Neuronal stem cell (in vitro differentiated cells): ENCODE measurements at regions not wholly inside any gene's neighbourhood (a gene's known extent, or its start where the extent isn't known, plus 50 kb on each side); places are given as distances from the start of the nearest gene placed in this dataset.

Source experiments
- DNase-seq: peaks from one replicate; pipeline ENCODE4 v3.0.0-alpha.2; 2013; ENCODE audit warnings: low spot score
- H2AFZ ChIP-seq: one replicate; pipeline ENCODE4 v1.6.1; 2013; ENCODE audit warnings: mild to moderate bottlenecking, low read length, inconsistent platforms
- H2AK5ac ChIP-seq: 2 replicates; pipeline ENCODE4 v1.6.1; 2013; ENCODE audit warnings: low read depth, mild to moderate bottlenecking, inconsistent platforms, low read length, moderate library complexity, mixed read lengths
- H2BK120ac ChIP-seq: 2 replicates; pipeline ENCODE4 v1.6.1; 2013; ENCODE audit warnings: low read depth, mild to moderate bottlenecking, inconsistent platforms, low read length, moderate library complexity, mixed read lengths
- H2BK12ac ChIP-seq: one replicate; pipeline ENCODE4 v1.6.1; 2013; ENCODE audit warnings: low read length, inconsistent platforms
- H2BK15ac ChIP-seq: 2 replicates; pipeline ENCODE4 v1.6.1; 2013; ENCODE audit warnings: mild to moderate bottlenecking, low read length, inconsistent platforms, mixed read lengths
- H2BK5ac ChIP-seq: one replicate; pipeline ENCODE4 v1.6.1; 2013; ENCODE audit warnings: inconsistent platforms, mild to moderate bottlenecking, low read length, moderate library complexity
- H3K14ac ChIP-seq: one replicate; pipeline ENCODE4 v1.6.1; 2013; ENCODE audit warnings: low read length, inconsistent platforms
- H3K18ac ChIP-seq: 2 replicates; pipeline ENCODE4 v1.6.1; 2013; ENCODE audit warnings: low read length, inconsistent platforms
- H3K23ac ChIP-seq: 2 replicates; pipeline ENCODE4 v1.6.1; 2013; ENCODE audit warnings: low read depth, mild to moderate bottlenecking, mixed read lengths, low read length, inconsistent platforms; ENCODE audit not compliant: poor library complexity
- H3K27ac ChIP-seq: replicated peaks from 3 replicates; pipeline ENCODE4 v1.5.1; 2013; ENCODE audit warnings: low read length, inconsistent platforms
- H3K27me3 ChIP-seq, 3 experiments: 2 replicates each; pipeline ENCODE4 v1.6.1; 2013; ENCODE audit warnings: low read length in 3 of 3, mild to moderate bottlenecking in 2 of 3, inconsistent platforms in 1 of 3, low read depth in 1 of 3, mixed read lengths in 1 of 3, moderate library complexity in 1 of 3; ENCODE audit not compliant: control insufficient read depth in 3 of 3, insufficient read depth in 3 of 3
- H3K36me3 ChIP-seq, 2 donors: replicated peaks in 1 of 2; 2 replicates each; pipeline ENCODE4 v1.6.1; 2013; ENCODE audit warnings: low read length in 2 of 2; ENCODE audit not compliant: control insufficient read depth in 2 of 2, insufficient read depth in 2 of 2
- H3K4ac ChIP-seq: 2 replicates; pipeline ENCODE4 v1.6.1; 2013; ENCODE audit warnings: inconsistent platforms, mild to moderate bottlenecking, low read length, moderate library complexity
- H3K4me1 ChIP-seq, 2 donors: 1 replicate in 1 of 2; 2 replicates in 1 of 2; pipeline ENCODE4 v1.6.1; 2013; ENCODE audit warnings: low read length in 2 of 2, low read depth in 1 of 2; ENCODE audit not compliant: control insufficient read depth in 2 of 2, insufficient read depth in 1 of 2
- H3K4me2 ChIP-seq: one replicate; pipeline ENCODE4 v1.6.1; 2013; ENCODE audit warnings: mild to moderate bottlenecking, low read length, inconsistent platforms; ENCODE audit not compliant: insufficient read depth, poor library complexity, severe bottlenecking
- H3K4me3 ChIP-seq, 2 donors: 2 replicates each; pipeline ENCODE4 v1.5.1; 2013; ENCODE audit warnings: low read length in 2 of 2, mild to moderate bottlenecking in 2 of 2, inconsistent platforms in 1 of 2, moderate library complexity in 1 of 2
- H3K79me1 ChIP-seq: one replicate; pipeline ENCODE4 v1.6.1; 2013; ENCODE audit warnings: low read depth, mild to moderate bottlenecking, inconsistent platforms, low read length, moderate library complexity
- H3K9ac ChIP-seq: one replicate; pipeline ENCODE4 v1.6.1; 2013; ENCODE audit warnings: mild to moderate bottlenecking, low read depth, low read length, inconsistent platforms; ENCODE audit not compliant: poor library complexity
- H3K9me3 ChIP-seq, 2 donors: replicated peaks in 1 of 2; 2 replicates each; pipeline versions ENCODE3 to v1.6.1; 2013; ENCODE audit warnings: low read length in 2 of 2, mild to moderate bottlenecking in 2 of 2, inconsistent platforms in 1 of 2, low read depth in 1 of 2, mixed read lengths in 1 of 2, moderate library complexity in 1 of 2; ENCODE audit not compliant: control insufficient read depth in 2 of 2, insufficient read depth in 1 of 2
- H4K8ac ChIP-seq: one replicate; pipeline ENCODE4 v1.6.1; 2013; ENCODE audit warnings: low read depth, mild to moderate bottlenecking, inconsistent platforms, low read length, moderate library complexity
- H4K91ac ChIP-seq: one replicate; pipeline ENCODE4 v1.6.1; 2013; ENCODE audit warnings: low read length, low read depth, mild to moderate bottlenecking, inconsistent platforms; ENCODE audit not compliant: poor library complexity
- WGBS, 2 donors: extraction: QIAGEN DNeasy Blood & Tissue Kit; methylation state at CpG; one replicate each; pipeline ENCODE4 v1.1.7; 2013; ENCODE audit warnings: missing lambda C conversion rate in 2 of 2, mixed read lengths in 1 of 2; ENCODE audit not compliant: insufficient read length in 2 of 2, insufficient replicate concordance in 1 of 2; ENCODE audit errors: extremely low coverage in 2 of 2; 5-methylcytosine and 5-hydroxymethylcytosine counted together

DNA sequence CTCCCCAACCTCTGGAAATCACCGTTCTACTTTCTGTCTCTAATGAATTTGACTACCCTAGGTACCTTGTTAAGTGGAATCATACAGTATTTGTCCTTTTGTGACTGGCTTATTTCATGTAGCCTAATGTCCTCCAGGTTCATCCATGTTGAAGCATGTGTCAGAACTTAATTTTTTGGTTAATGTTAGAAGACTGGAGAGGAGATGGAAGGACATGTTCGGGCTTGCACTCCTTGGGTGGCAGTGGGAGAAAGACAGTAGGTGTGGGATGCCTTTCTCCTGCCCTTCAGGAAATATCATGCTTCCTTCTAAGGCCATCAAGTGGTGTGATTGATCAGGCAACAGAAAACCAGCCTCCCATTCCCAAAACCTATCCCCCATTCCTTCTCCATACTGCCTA, 61.1 kb upstream of the RNF144B start:
- Histone ChIP-seq H3K4me2 (no peak overlapping the region), H2BK15ac (no peak overlapping the region), H3K23ac (no peak overlapping the region)

DNA sequence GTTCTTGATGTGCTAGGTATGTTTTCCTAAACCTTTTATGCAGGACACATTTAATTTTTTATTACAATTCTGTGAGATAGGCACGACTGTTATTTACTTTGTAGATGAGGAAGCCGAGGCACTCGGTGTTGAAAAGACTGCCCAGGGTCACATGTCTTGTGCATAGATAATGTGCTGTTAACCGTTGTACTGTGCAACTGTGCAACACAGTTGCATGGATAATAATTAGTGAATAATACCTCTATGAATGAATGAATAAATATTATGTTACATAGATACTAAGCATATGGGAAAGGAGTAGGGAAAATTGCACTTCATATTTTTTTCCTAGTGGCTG, 60.3 kb upstream of the DEK start:
- no peaks in the 10 kb centered on the region for H3K79me1 ChIP-seq
- no peak overlapping the region for H3K4ac ChIP-seq
- no peaks in the 10 kb centered on the region for H3K9me3 ChIP-seq
- H4K8ac ChIP-seq = no peak overlapping the region
- H3K4me2 ChIP-seq = no peak overlapping the region
- no CpG with 5 or more reads among the region's 4 CpGs for WGBS, 2 donors
- H2AFZ ChIP-seq = no peak overlapping the region
- DNase-seq = no peak
- no peak overlapping the region for H3K14ac ChIP-seq
- no peak overlapping the region for H2BK12ac ChIP-seq
- H2AK5ac ChIP-seq = no peak overlapping the region
- H3K18ac ChIP-seq = no peak overlapping the region
- no peak overlapping the region for H4K91ac ChIP-seq
- no peaks in the 10 kb centered on the region for H3K4me1 ChIP-seq
- H2BK15ac ChIP-seq = no peak overlapping the region
- no peaks in the 10 kb centered on the region for H3K36me3 ChIP-seq
- no peak overlapping the region for H3K27ac ChIP-seq
- H3K4me3 ChIP-seq = no peak overlapping the region
- no peak overlapping the region for H3K9ac ChIP-seq
- H3K27me3 ChIP-seq = no peaks in the 10 kb centered on the region
- H3K23ac ChIP-seq = no peak overlapping the region
- no peak overlapping the region for H2BK5ac ChIP-seq
- H2BK120ac ChIP-seq = no peak overlapping the region

More for the DNA sequence above, 61.1 kb upstream of the RNF144B start:
- no peak overlapping the region for H3K27ac ChIP-seq
- H3K14ac ChIP-seq = no peak overlapping the region
- H3K4me1 ChIP-seq = no peaks in the 10 kb centered on the region
- H2BK120ac ChIP-seq = no peak overlapping the region
- H2AK5ac ChIP-seq = no peak overlapping the region
- H4K91ac ChIP-seq = no peak overlapping the region
- no peak overlapping the region for H2BK5ac ChIP-seq
- H2AFZ ChIP-seq = peak overlapping the region; percentile 32
- no peak for DNase-seq
- no peak overlapping the region for H2BK12ac ChIP-seq
- H3K4ac ChIP-seq = no peak overlapping the region
- WGBS, 2 donors = no CpG with 5 or more reads among the region's 2 CpGs
- no peak overlapping the region for H3K4me3 ChIP-seq
- no peak overlapping the region for H3K9ac ChIP-seq
- H3K79me1 ChIP-seq = no peaks in the 10 kb centered on the region
- no peaks in the 10 kb centered on the region for H3K36me3 ChIP-seq
- no peak overlapping the region for H3K18ac ChIP-seq
- no peak overlapping the region for H4K8ac ChIP-seq
- no peaks in the 10 kb centered on the region for H3K27me3 ChIP-seq
- H3K9me3 ChIP-seq = no peaks in the 10 kb centered on the region

DNA sequence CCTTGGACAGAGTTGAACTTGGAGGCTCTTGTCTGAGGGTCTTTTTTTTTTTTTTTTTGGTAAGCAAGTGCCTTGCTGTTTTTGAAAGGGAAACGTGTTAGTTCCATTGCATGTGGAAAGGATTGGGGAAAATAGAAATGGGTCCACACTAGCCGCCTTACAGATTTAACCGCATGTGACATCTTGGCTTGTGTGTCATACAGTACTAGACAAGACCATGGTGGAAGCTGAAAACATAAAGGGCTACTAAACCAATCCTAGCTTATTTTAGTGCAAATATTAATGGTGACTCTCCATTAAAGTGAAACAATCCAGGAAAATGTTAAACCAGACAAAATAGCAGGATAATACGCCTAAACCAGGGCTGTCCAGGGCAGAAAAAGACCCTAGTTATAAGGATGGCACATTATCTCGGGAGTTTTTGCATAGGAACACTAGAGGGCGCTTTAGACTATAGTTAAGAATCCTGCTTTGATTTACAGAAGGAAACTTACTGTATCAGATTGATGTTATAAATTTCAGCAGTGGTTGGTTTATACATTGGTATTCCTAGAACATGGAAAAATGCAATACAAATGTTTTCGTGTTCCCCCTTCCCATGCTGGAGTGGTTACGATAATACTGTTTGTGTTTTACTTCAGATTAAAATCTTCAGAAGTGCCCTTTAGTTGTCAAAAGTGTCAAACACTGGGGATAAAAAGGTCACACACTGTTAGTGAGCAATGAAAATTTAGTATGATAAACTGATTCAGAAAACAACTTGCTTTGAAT, 59.8 kb upstream of the DEK start:
- Histone ChIP-seq H2BK12ac (no peak overlapping the region), H3K14ac (no peak overlapping the region), H2AFZ (no peak overlapping the region), H4K91ac (no peak overlapping the region), H3K23ac (no peak overlapping the region), H3K4me2 (no peak overlapping the region), H3K4me3 (no peak overlapping the region), H3K27ac (no peak overlapping the region), H3K18ac (no peak overlapping the region), H2AK5ac (no peak overlapping the region), H2BK120ac (no peak overlapping the region), H3K27me3 (no peaks in the 10 kb centered on the region), H3K4me1 (no peaks in the 10 kb centered on the region), H3K79me1 (no peaks in the 10 kb centered on the region), H3K36me3 (no peaks in the 10 kb centered on the region), H4K8ac (no peak overlapping the region), H2BK15ac (no peak overlapping the region), H3K9me3 (no peaks in the 10 kb centered on the region), H3K4ac (no peak overlapping the region), H2BK5ac (no peak overlapping the region), H3K9ac (no peak overlapping the region)
- no CpG with 5 or more reads among the region's 8 CpGs for WGBS, 2 donors
- DNase-seq = peak; percentile 32

DNA sequence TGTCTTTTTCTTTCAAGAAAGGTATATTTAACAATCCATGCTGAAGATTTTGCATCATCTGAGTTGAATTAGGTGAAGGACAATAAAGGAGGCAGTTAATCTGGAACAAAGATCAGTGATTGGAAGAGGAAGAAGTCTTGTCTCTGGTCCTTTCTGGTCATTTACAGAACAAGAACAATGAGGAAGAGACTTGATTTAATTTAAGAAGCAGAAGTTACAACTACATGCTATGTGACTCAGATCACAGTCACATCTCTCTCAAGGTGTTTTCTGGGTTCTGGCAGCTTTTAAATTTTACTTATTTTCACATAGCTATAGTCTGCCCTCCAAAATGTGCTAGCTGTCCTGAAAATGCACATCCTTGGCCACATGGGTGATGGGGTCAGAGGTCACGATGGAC, 53.5 kb upstream of the DEK start:
- whole genome bisulfite sequencing, 2 donors = no CpG with 5 or more reads among the region's 1 CpG
- no peaks in the 10 kb centered on the region for H3K4me1 ChIP-seq

More for the DNA sequence above, 53.5 kb upstream of the DEK start:
- Histone ChIP-seq H2AK5ac (no peak overlapping the region), H3K27me3 (no peaks in the 10 kb centered on the region), H3K23ac (no peak overlapping the region), H3K36me3 (no peaks in the 10 kb centered on the region), H2BK5ac (no peak overlapping the region), H4K91ac (no peak overlapping the region), H3K14ac (no peak overlapping the region), H2BK120ac (no peak overlapping the region), H2BK15ac (no peak overlapping the region), H2BK12ac (no peak overlapping the region), H4K8ac (no peak overlapping the region), H3K79me1 (no peaks in the 10 kb centered on the region), H3K9me3 (no peaks in the 10 kb centered on the region), H3K4me2 (no peak overlapping the region), H2AFZ (no peak overlapping the region), H3K18ac (no peak overlapping the region), H3K27ac (no peak overlapping the region), H3K4me3 (no peak overlapping the region), H3K4ac (no peak overlapping the region), H3K9ac (no peak overlapping the region)
- DNase-seq = no peak
